T-cell (primary cell): ENCODE measurements at regions not wholly inside any gene's neighbourhood (a gene's known extent, or its start where the extent isn't known, plus 50 kb on each side); places are given as distances from the start of the nearest gene placed in this dataset.

Experiments used
- ATAC-seq, 4 experiments: fragments of 200-7000 bp in 3 of 4; fragments of 150-1000 bp in 1 of 4; cut with Tn5 transposase; replicated peaks in 1 of 4; 1 replicate in 3 of 4; 2 replicates in 1 of 4; pipeline ENCODE4 v1.10.0; 2021; ENCODE audit warnings: moderate library complexity in 3 of 4, mild to moderate bottlenecking in 2 of 4, moderate number of reproducible peaks in 1 of 4
- CTCF ChIA-PET, 2 donors: fragments of 300-600 bp; sonication (Branson Sonifier 250); formaldehyde crosslinking; loops; one replicate each; lab custom pipeline; 2022; ENCODE audit warnings: antibody characterized with exemption in 2 of 2; lab: Charles Lee
- POLR2A ChIA-PET, 2 donors: fragments of 300-600 bp; sonication (Branson Sonifier 250); formaldehyde crosslinking; loops; one replicate each; lab custom pipeline; 2022; ENCODE audit warnings: antibody characterized with exemption in 2 of 2; lab: Charles Lee
- DNase-seq, 35 experiments: peaks; one replicate each; pipeline versions ENCODE4 v3.0.0 to v3.0.0-alpha.2; 2013 to 2023
- H3K27ac ChIP-seq: one replicate; pipeline ENCODE4 v1.5.1; 2013; ENCODE audit warnings: low read length
- H3K27me3 ChIP-seq, 2 experiments: replicated peaks in 1 of 2; 1 replicate in 1 of 2; 2 replicates in 1 of 2; pipeline versions ENCODE4 v1.6.1 to v1.7.0; 2013; ENCODE audit warnings: low read length in 1 of 2, mixed read lengths in 1 of 2; ENCODE audit not compliant: control insufficient read depth in 2 of 2, insufficient read depth in 2 of 2; ENCODE audit errors: extremely low read depth in 1 of 2
- H3K36me3 ChIP-seq, 2 donors: 1 replicate in 1 of 2; 2 replicates in 1 of 2; pipeline versions ENCODE4 v1.6.1 to v1.7.0; 2013; ENCODE audit warnings: low read length in 1 of 2; ENCODE audit not compliant: control insufficient read depth in 2 of 2, insufficient read depth in 1 of 2; ENCODE audit errors: extremely low read depth in 1 of 2
- H3K4me1 ChIP-seq, 2 experiments: 1 replicate in 1 of 2; 2 replicates in 1 of 2; pipeline versions ENCODE4 v1.6.1 to v1.7.0; 2013; ENCODE audit warnings: low read length in 2 of 2, mixed read lengths in 1 of 2; ENCODE audit not compliant: insufficient read depth in 2 of 2, control insufficient read depth in 1 of 2; ENCODE audit errors: extremely low read depth in 1 of 2
- H3K4me3 ChIP-seq, 2 donors: 1 replicate in 1 of 2; 2 replicates in 1 of 2; pipeline versions ENCODE4 v1.5.1 to v1.7.0; 2013; ENCODE audit warnings: mild to moderate bottlenecking in 2 of 2, low read length in 1 of 2, moderate library complexity in 1 of 2; ENCODE audit not compliant: control insufficient read depth in 1 of 2; ENCODE audit errors: extremely low read depth in 1 of 2
- H3K9me3 ChIP-seq: 2 replicates; pipeline ENCODE4 v1.7.0; 2013
- H3K27ac Mint-ChIP-seq, 2 donors: one replicate each; pipeline ENCODE4 v1.8.0; 2020 to 2021; ENCODE audit warnings: mild to moderate bottlenecking in 2 of 2, mixed read lengths in 2 of 2
- H3K27me3 Mint-ChIP-seq, 2 donors: one replicate each; pipeline ENCODE4 v1.8.0; 2021 to 2022; ENCODE audit warnings: mixed read lengths in 2 of 2
- H3K36me3 Mint-ChIP-seq: one replicate; pipeline ENCODE4 v1.8.0; 2021; ENCODE audit warnings: mixed read lengths
- H3K4me1 Mint-ChIP-seq, 3 donors: one replicate each; pipeline ENCODE4 v1.8.0; 2020 to 2022; ENCODE audit warnings: mixed read lengths in 3 of 3, mild to moderate bottlenecking in 1 of 3
- H3K4me3 Mint-ChIP-seq, 3 donors: one replicate each; pipeline ENCODE4 v1.8.0; 2020 to 2022; ENCODE audit warnings: mild to moderate bottlenecking in 3 of 3, mixed read lengths in 3 of 3, moderate library complexity in 3 of 3
- H3K9me3 Mint-ChIP-seq, 3 donors: one replicate each; pipeline ENCODE4 v1.8.0; 2020 to 2022; ENCODE audit warnings: mixed read lengths in 3 of 3
- WGBS: methylation state at CpG from one replicate; pipeline ENCODE4 v1.1.5; 2013; ENCODE audit warnings: missing lambda C conversion rate; ENCODE audit not compliant: insufficient coverage; 5-methylcytosine and 5-hydroxymethylcytosine counted together

GRCh38 chr4:110733901-110734300, 111.0 kb upstream of the PITX2 start:
- no peaks in the 10 kb centered on the region for H3K27me3 ChIP-seq
- H3K4me3 ChIP-seq = no peak overlapping the region
- H3K27ac ChIP-seq = no peak overlapping the region
- no peaks in the 10 kb centered on the region for H3K9me3 ChIP-seq
- WGBS = no CpG with 5 or more reads among the region's 4 CpGs
- H3K4me1 ChIP-seq = no peaks in the 10 kb centered on the region
- H3K27me3 Mint-ChIP-seq = peaks cover 0 to 3% of the 10 kb centered on the region in 2 donors
- CTCF ChIA-PET = no interaction called here
- H3K36me3 Mint-ChIP-seq = no peaks in the 10 kb centered on the region
- peaks cover 0 to 7% (median 2%) of the 10 kb centered on the region in 3 donors for H3K9me3 Mint-ChIP-seq
- DNase-seq (no peak), ATAC-seq (no peak)
- no peak overlapping the region for H3K4me3 Mint-ChIP-seq
- POLR2A ChIA-PET = no interaction called here
- H3K27ac Mint-ChIP-seq = no peak overlapping the region
- H3K36me3 ChIP-seq = no peaks in the 10 kb centered on the region
- no peaks in the 10 kb centered on the region for H3K4me1 Mint-ChIP-seq

GRCh38 chr4:110735686-110736085, 112.8 kb upstream of the PITX2 start:
- ATAC-seq (no peak), DNase-seq (no peak)
- H3K36me3 ChIP-seq = no peaks in the 10 kb centered on the region
- Mint-ChIP-seq H3K36me3 (no peaks in the 10 kb centered on the region), H3K27ac (no peak overlapping the region), H3K9me3 (peaks cover 0 to 14% (median 3%) of the 10 kb centered on the region in 3 donors), H3K4me1 (no peaks in the 10 kb centered on the region), H3K27me3 (peaks cover 0 to 7% of the 10 kb centered on the region in 2 donors), H3K4me3 (no peak overlapping the region)
- no peak overlapping the region for H3K4me3 ChIP-seq
- H3K27me3 ChIP-seq = no peaks in the 10 kb centered on the region
- ChIA-PET POLR2A (no interaction called here), CTCF (no interaction called here)
- no CpG with 5 or more reads among the region's 1 CpG for WGBS
- no peak overlapping the region for H3K27ac ChIP-seq
- H3K4me1 ChIP-seq = no peaks in the 10 kb centered on the region
- H3K9me3 ChIP-seq = no peaks in the 10 kb centered on the region

GRCh38 chr4:110737931-110738330, 115.1 kb upstream of the PITX2 start:
- Mint-ChIP-seq H3K36me3 (no peaks in the 10 kb centered on the region), H3K4me3 (no peak overlapping the region), H3K4me1 (no peaks in the 10 kb centered on the region), H3K27ac (no peak overlapping the region), H3K27me3 (peaks cover 0 to 7% of the 10 kb centered on the region in 2 donors), H3K9me3 (peaks cover 0 to 20% (median 5%) of the 10 kb centered on the region in 3 donors)
- H3K4me3 ChIP-seq = no peak overlapping the region
- POLR2A ChIA-PET = no interaction called here
- H3K9me3 ChIP-seq = no peaks in the 10 kb centered on the region
- no peaks in the 10 kb centered on the region for H3K27me3 ChIP-seq
- no CpG with 5 or more reads among the region's 3 CpGs for WGBS
- CTCF ChIA-PET = no interaction called here
- no peak overlapping the region for H3K27ac ChIP-seq
- ATAC-seq (no peak), DNase-seq (no peak)
- no peaks in the 10 kb centered on the region for H3K36me3 ChIP-seq
- H3K4me1 ChIP-seq = no peaks in the 10 kb centered on the region

- Histone ChIP-seq H3K27ac (no peak overlapping the region), H3K4me1 (no peaks in the 10 kb centered on the region), H3K36me3 (no peaks in the 10 kb centered on the region), H3K4me3 (no peak overlapping the region), H3K27me3 (no peaks in the 10 kb centered on the region), H3K9me3 (no peaks in the 10 kb centered on the region)
- Mint-ChIP-seq H3K4me1 (no peaks in the 10 kb centered on the region), H3K27ac (no peak overlapping the region), H3K4me3 (no peak overlapping the region), H3K27me3 (peaks cover 0 to 4% of the 10 kb centered on the region in 2 donors), H3K9me3 (peaks cover 5 to 22% (median 5%) of the 10 kb centered on the region in 3 donors), H3K36me3 (no peaks in the 10 kb centered on the region)
- POLR2A ChIA-PET = no interaction called here
- DNase-seq (no peak), ATAC-seq (no peak)
- CTCF ChIA-PET = interaction anchor here in 1 of 2 donors (0.6 kb wide), 1 partner anchor 24 kb away, joined by 3 read pairs; no protein-coding TSS in a partner anchor
These were observed 119.3 kb upstream of the PITX2 start for GRCh38 chr4:110742143-110742542.

GRCh38 chr4:110748071-110748470, 125.2 kb upstream of the PITX2 start:
- ATAC-seq = no peak
- CTCF ChIA-PET = no interaction called here
- no peak for DNase-seq
- Mint-ChIP-seq H3K4me1 (no peaks in the 10 kb centered on the region), H3K4me3 (no peak overlapping the region), H3K27me3 (no peaks in the 10 kb centered on the region), H3K36me3 (no peaks in the 10 kb centered on the region), H3K27ac (no peak overlapping the region), H3K9me3 (peaks cover 0 to 7% (median 5%) of the 10 kb centered on the region in 3 donors)
- POLR2A ChIA-PET = no interaction called here
- no CpG with 5 or more reads among the region's 2 CpGs for WGBS
- Histone ChIP-seq H3K9me3 (no peaks in the 10 kb centered on the region), H3K27ac (no peak overlapping the region), H3K4me1 (no peaks in the 10 kb centered on the region), H3K27me3 (no peaks in the 10 kb centered on the region), H3K36me3 (no peaks in the 10 kb centered on the region), H3K4me3 (no peak overlapping the region)

GRCh38 chr4:110751183-110751582, 128.3 kb upstream of the PITX2 start:
- DNase-seq (no peak), ATAC-seq (no peak)
- Histone ChIP-seq H3K4me1 (no peaks in the 10 kb centered on the region), H3K27ac (no peak overlapping the region), H3K27me3 (no peaks in the 10 kb centered on the region), H3K4me3 (no peak overlapping the region), H3K36me3 (no peaks in the 10 kb centered on the region), H3K9me3 (no peaks in the 10 kb centered on the region)
- H3K27ac Mint-ChIP-seq = no peak overlapping the region
- no CpG with 5 or more reads among the region's 3 CpGs for WGBS
- H3K36me3 Mint-ChIP-seq = no peaks in the 10 kb centered on the region
- CTCF ChIA-PET = no interaction called here
- H3K9me3 Mint-ChIP-seq = peaks cover 0 to 6% (median 0%) of the 10 kb centered on the region in 3 donors
- H3K4me1 Mint-ChIP-seq = no peaks in the 10 kb centered on the region
- H3K4me3 Mint-ChIP-seq = no peak overlapping the region
- H3K27me3 Mint-ChIP-seq = no peaks in the 10 kb centered on the region
- POLR2A ChIA-PET = no interaction called here

- WGBS = no CpG with 5 or more reads among the region's 2 CpGs
- H3K9me3 ChIP-seq = no peaks in the 10 kb centered on the region
- H3K27ac ChIP-seq = no peak overlapping the region
- CTCF ChIA-PET = no interaction called here
- DNase-seq (no peak), ATAC-seq (no peak)
- Mint-ChIP-seq H3K36me3 (no peaks in the 10 kb centered on the region), H3K4me1 (no peaks in the 10 kb centered on the region), H3K9me3 (peaks cover 0 to 6% (median 5%) of the 10 kb centered on the region in 3 donors), H3K4me3 (no peak overlapping the region), H3K27ac (no peak overlapping the region), H3K27me3 (no peaks in the 10 kb centered on the region)
- H3K4me1 ChIP-seq = no peaks in the 10 kb centered on the region
- H3K36me3 ChIP-seq = no peaks in the 10 kb centered on the region
- no peak overlapping the region for H3K4me3 ChIP-seq
- no peaks in the 10 kb centered on the region for H3K27me3 ChIP-seq
- POLR2A ChIA-PET = no interaction called here
These were observed 129.1 kb upstream of the PITX2 start for GRCh38 chr4:110751986-110752385.
